ENCODE measurements at regions not wholly inside any gene's neighbourhood (a gene's known extent, or its start where the extent isn't known, plus 50 kb on each side); places are given as distances from the start of the nearest gene placed in this dataset.

- TF ChIP-seq POLR2A (IDR thresholded peaks at IDR 0.05) (no peak), CTCF (IDR thresholded peaks at IDR 0.05) (no peak), POLR2AphosphoS5 (IDR thresholded peaks at IDR 0.05) (no peak)
- Histone ChIP-seq H3K27ac (no peak overlapping the region), H3K27me3 (no peaks in the 10 kb centered on the region), H3K4me3 (no peak overlapping the region), H3K9me3 (no peaks in the 10 kb centered on the region), H3K4me1 (peaks cover 0 to 12% (median 0%) of the 10 kb centered on the region in 4 donors), H3K36me3 (no peaks in the 10 kb centered on the region)
- intact Hi-C loops (cut with DNase I; ENCODE audit: low total_unique reads), result no loop called here
- 39 to 88% (median 72%) methylated on average over 1 of the region's 1 CpG for WGBS, 5 donors
- DNase-seq, result no peak
These were observed 871.0 kb upstream of the ADAMTS5 start for GRCh38 chr21:27837936-27838335.

GRCh38 chr21:27833298-27833697 is 866.4 kb upstream of the ADAMTS5 start:
- Histone ChIP-seq H3K36me3 (no peaks in the 10 kb centered on the region), H3K4me3 (no peak overlapping the region), H3K27me3 (no peaks in the 10 kb centered on the region), H3K4me1 (peaks cover 0 to 15% (median 2%) of the 10 kb centered on the region in 4 donors), H3K9me3 (no peaks in the 10 kb centered on the region), H3K27ac (no peak overlapping the region)
- no peak for TF ChIP-seq POLR2AphosphoS5 (IDR thresholded peaks at IDR 0.05)
- TF ChIP-seq POLR2A (IDR thresholded peaks at IDR 0.05), result no peak
- TF ChIP-seq EP300 (IDR thresholded peaks at IDR 0.05), result no peak
- no peak for TF ChIP-seq CTCF (IDR thresholded peaks at IDR 0.05)
- no peak for DNase-seq
- WGBS, 5 donors, result 61 to 73% (median 67%) methylated on average over 3 of the region's 3 CpGs
- intact Hi-C loops (cut with DNase I; ENCODE audit: low total_unique reads), result no loop called here

GRCh38 chr21:27831816-27832569 is 865.1 kb upstream of the ADAMTS5 start:
- intact Hi-C loops (cut with DNase I; ENCODE audit: low total_unique reads), result no loop called here
- Histone ChIP-seq H3K9me3 (no peaks in the 10 kb centered on the region), H3K27me3 (no peaks in the 10 kb centered on the region), H3K36me3 (no peaks in the 10 kb centered on the region), H3K4me1 (peaks cover 0 to 15% (median 2%) of the 10 kb centered on the region in 4 donors), H3K4me3 (no peak overlapping the region), H3K27ac (no peak overlapping the region)
- no peak for DNase-seq
- WGBS, 5 donors, result 49 to 64% (median 57%) methylated on average over 3 of the region's 3 CpGs
- TF ChIP-seq POLR2AphosphoS5 (IDR thresholded peaks at IDR 0.05) (no peak), CTCF (IDR thresholded peaks at IDR 0.05) (no peak), EP300 (IDR thresholded peaks at IDR 0.05) (no peak), POLR2A (IDR thresholded peaks at IDR 0.05) (no peak)

DNA sequence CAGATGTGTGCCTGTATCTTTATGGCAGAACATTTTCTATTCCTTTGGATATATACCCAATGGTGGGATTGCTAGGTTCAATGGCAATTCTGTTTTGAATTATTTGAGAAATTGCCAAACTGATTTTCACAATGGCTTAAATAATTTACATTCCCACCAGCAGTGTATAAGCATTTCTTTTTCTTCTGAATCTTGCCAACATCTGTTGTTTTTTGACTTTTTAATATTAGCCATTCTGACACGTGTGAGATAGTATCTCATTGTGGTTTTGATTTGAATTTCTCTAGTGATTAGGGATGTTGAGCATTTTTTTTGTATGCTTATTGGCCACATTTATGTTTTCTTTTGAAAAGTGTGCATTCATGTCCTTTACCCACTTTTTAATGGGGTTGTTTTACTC is 864.3 kb upstream of the ADAMTS5 start:
- WGBS, 5 donors, result 0 to 33% (median 25%) methylated on average over 1 of the region's 1 CpG
- intact Hi-C loops (cut with DNase I; ENCODE audit: low total_unique reads), result no loop called here
- H3K9me3 ChIP-seq, result no peaks in the 10 kb centered on the region
- no peak overlapping the region for H3K4me3 ChIP-seq
- no peak for DNase-seq
- no peaks in the 10 kb centered on the region for H3K36me3 ChIP-seq
- peaks cover 0 to 15% (median 2%) of the 10 kb centered on the region in 4 donors for H3K4me1 ChIP-seq
- no peak overlapping the region for H3K27ac ChIP-seq
- no peak for TF ChIP-seq POLR2AphosphoS5 (IDR thresholded peaks at IDR 0.05)
- TF ChIP-seq EP300 (IDR thresholded peaks at IDR 0.05), result no peak
- TF ChIP-seq CTCF (IDR thresholded peaks at IDR 0.05), result no peak
- no peak for TF ChIP-seq POLR2A (IDR thresholded peaks at IDR 0.05)
- no peaks in the 10 kb centered on the region for H3K27me3 ChIP-seq
